ENCODE measurements at regions not wholly inside any gene's neighbourhood (a gene's known extent, or its start where the extent isn't known, plus 50 kb on each side); places are given as distances from the start of the nearest gene placed in this dataset.
"Not testable (repeated sequence)": the region's sequence is repeated elsewhere in the genome, so short reads cannot be mapped to it uniquely, and the experiment has no call there.

DNA sequence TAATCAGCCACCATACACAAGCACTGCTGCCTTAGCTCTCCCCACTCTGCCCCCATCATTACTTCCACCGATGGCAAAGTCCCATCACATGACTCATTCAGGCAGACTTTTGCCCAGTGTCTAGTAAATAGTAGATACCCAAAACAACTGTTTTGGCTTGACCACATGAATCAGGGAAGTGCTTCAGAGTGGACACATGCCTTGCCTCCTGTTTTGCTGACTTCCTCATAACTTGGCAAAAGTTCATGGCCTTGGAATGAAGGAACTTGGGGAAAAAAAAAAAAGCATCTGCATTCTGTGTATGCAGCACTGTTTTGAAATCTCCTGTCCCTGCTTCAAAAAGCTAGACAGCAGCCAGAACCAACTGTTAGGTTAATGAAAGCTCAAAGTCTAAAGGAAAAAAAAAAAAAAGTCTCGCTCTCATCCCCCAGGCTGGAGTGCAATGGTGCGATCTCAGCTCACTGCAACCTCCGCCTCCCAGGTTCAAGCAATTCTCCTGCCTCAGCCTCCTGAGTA is 335.3 kb downstream of the FAM181B start:
- DNase-seq (ENCODE audit: low read depth in 1 of 2, low spot score in 1 of 2) = no peak
- Histone ChIP-seq H3K27me3 (ENCODE audit: insufficient read depth, poor library complexity, severe bottlenecking) (no peaks in the 10 kb centered on the region), H3K4me3 (replicated peaks; ENCODE audit: insufficient read depth, low read length) (no peak overlapping the region), H3K27ac (replicated peaks) (no peak overlapping the region)
- TF ChIP-seq SPI1 (IDR thresholded peaks at IDR 0.05; ENCODE audit: borderline replicate concordance, low read depth) (no peak), POLR2AphosphoS5 (IDR thresholded peaks at IDR 0.05; ENCODE audit: low read depth) (no peak), GABPA (IDR thresholded peaks at IDR 0.05; ENCODE audit: low read depth) (no peak)
- TF ChIP-seq, protein P1, sequence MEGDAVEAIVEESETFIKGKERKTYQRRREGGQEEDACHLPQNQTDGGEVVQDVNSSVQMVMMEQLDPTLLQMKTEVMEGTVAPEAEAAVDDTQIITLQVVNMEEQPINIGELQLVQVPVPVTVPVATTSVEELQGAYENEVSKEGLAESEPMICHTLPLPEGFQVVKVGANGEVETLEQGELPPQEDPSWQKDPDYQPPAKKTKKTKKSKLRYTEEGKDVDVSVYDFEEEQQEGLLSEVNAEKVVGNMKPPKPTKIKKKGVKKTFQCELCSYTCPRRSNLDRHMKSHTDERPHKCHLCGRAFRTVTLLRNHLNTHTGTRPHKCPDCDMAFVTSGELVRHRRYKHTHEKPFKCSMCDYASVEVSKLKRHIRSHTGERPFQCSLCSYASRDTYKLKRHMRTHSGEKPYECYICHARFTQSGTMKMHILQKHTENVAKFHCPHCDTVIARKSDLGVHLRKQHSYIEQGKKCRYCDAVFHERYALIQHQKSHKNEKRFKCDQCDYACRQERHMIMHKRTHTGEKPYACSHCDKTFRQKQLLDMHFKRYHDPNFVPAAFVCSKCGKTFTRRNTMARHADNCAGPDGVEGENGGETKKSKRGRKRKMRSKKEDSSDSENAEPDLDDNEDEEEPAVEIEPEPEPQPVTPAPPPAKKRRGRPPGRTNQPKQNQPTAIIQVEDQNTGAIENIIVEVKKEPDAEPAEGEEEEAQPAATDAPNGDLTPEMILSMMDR (IDR thresholded peaks at IDR 0.05; ENCODE audit: insufficient read depth, low read length) = no peak
- TF ChIP-seq, protein P2, sequence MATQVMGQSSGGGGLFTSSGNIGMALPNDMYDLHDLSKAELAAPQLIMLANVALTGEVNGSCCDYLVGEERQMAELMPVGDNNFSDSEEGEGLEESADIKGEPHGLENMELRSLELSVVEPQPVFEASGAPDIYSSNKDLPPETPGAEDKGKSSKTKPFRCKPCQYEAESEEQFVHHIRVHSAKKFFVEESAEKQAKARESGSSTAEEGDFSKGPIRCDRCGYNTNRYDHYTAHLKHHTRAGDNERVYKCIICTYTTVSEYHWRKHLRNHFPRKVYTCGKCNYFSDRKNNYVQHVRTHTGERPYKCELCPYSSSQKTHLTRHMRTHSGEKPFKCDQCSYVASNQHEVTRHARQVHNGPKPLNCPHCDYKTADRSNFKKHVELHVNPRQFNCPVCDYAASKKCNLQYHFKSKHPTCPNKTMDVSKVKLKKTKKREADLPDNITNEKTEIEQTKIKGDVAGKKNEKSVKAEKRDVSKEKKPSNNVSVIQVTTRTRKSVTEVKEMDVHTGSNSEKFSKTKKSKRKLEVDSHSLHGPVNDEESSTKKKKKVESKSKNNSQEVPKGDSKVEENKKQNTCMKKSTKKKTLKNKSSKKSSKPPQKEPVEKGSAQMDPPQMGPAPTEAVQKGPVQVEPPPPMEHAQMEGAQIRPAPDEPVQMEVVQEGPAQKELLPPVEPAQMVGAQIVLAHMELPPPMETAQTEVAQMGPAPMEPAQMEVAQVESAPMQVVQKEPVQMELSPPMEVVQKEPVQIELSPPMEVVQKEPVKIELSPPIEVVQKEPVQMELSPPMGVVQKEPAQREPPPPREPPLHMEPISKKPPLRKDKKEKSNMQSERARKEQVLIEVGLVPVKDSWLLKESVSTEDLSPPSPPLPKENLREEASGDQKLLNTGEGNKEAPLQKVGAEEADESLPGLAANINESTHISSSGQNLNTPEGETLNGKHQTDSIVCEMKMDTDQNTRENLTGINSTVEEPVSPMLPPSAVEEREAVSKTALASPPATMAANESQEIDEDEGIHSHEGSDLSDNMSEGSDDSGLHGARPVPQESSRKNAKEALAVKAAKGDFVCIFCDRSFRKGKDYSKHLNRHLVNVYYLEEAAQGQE (IDR thresholded peaks at IDR 0.05; ENCODE audit: insufficient replicate concordance, low read depth) = no peak

DNA sequence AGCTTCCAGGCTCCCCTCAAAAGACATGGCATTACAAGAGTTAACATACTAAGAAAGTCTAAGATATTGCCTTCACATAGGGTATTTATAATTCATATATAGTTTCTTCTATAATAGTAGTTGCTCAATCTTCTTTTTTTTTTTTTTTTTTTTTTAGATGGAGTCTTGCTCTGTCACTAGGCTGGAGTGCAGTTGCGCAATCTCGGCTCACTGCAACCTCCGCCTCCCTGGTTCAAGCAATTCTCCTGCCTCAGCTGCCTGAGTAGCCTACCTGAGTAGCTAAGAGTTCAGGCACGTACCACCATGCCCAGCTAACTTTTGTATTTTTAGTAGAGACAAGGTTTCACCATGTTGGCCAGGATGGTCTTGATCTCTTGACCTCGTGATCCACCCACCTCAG is 337.0 kb downstream of the FAM181B start:
- not testable (repeated sequence) for H3K4me3 ChIP-seq (replicated peaks; ENCODE audit: insufficient read depth, low read length); H3K27me3 ChIP-seq (ENCODE audit: insufficient read depth, poor library complexity, severe bottlenecking); H3K27ac ChIP-seq (replicated peaks); DNase-seq (ENCODE audit: low read depth in 1 of 2, low spot score in 1 of 2)

DNA sequence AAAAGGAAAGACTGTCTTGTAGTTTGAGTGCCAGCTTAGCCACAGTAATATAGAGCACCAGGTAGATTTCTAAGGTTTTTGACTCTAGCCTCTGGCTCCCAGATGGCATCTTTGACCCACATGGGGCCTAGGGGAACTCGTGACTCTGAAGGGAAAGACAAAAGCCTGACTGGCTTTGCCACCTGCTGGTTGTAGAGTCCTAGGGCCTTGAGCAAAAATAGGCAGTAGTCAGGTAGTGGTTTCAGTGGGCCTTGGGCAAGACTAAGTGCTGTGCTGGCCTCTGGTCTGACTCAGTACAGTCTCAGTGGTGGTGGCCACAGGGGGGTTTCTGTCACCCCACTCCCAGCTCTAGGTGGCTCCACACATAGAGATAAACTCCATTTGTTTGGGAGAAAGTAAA is 349.4 kb downstream of the FAM181B start:
- H3K4me3 ChIP-seq (replicated peaks; ENCODE audit: insufficient read depth, low read length) = no peak overlapping the region
- H3K27ac ChIP-seq (replicated peaks) = no peak overlapping the region
- no peak for DNase-seq (ENCODE audit: low read depth in 1 of 2, low spot score in 1 of 2)
- no peak for TF ChIP-seq SPI1 (IDR thresholded peaks at IDR 0.05; ENCODE audit: borderline replicate concordance, low read depth)
- TF ChIP-seq, protein P1 (IDR thresholded peaks at IDR 0.05; ENCODE audit: insufficient read depth, low read length) = no peak
- TF ChIP-seq GABPA (IDR thresholded peaks at IDR 0.05; ENCODE audit: low read depth) = no peak
- H3K27me3 ChIP-seq (ENCODE audit: insufficient read depth, poor library complexity, severe bottlenecking) = no peaks in the 10 kb centered on the region

DNA sequence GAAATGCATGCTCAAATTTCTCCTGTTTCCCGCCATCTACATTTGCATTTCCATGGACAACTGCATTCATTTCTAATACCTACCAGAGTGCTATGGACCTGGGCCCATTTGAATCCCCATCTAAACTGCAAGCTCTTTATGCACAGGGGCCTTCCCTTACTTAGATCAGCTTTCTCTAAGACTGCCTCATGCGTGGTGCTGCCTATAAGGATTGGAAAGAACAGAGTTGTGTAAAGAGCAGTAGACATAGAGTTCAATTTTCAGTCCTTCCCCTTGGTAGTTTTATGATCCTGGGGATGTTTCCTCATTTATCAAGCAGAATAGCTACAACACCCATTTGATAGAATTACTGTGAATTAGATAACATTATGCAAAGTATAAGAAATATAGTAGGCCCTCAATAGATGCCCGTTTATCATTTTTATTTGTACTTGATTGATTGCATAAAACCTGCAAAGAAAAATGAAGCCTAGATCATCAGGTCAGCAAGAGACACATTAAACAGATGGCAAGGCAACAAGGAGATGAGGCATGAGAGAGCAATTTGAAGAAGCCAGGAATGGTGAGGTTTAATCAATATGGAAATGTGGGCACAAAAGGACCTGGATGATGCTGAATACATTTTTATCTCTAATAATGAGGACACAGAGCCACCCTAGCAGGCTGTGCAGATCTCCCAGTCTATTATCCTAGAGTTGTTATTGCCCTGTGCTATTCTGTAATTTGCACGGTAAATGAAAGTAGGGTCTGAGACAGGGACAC is 359.7 kb downstream of the FAM181B start:
- TF ChIP-seq, protein P2 (IDR thresholded peaks at IDR 0.05; ENCODE audit: insufficient replicate concordance, low read depth) = no peak
- no peak for TF ChIP-seq GABPA (IDR thresholded peaks at IDR 0.05; ENCODE audit: low read depth)
- no peak for TF ChIP-seq SPI1 (IDR thresholded peaks at IDR 0.05; ENCODE audit: borderline replicate concordance, low read depth)
- TF ChIP-seq POLR2AphosphoS5 (IDR thresholded peaks at IDR 0.05; ENCODE audit: low read depth) = no peak
- TF ChIP-seq, protein P1 (IDR thresholded peaks at IDR 0.05; ENCODE audit: insufficient read depth, low read length) = no peak
- no peak for DNase-seq (ENCODE audit: low read depth in 1 of 2, low spot score in 1 of 2)
- Histone ChIP-seq H3K4me3 (replicated peaks; ENCODE audit: insufficient read depth, low read length) (no peak overlapping the region), H3K27me3 (ENCODE audit: insufficient read depth, poor library complexity, severe bottlenecking) (peaks cover 2% of the 10 kb centered on the region), H3K27ac (replicated peaks) (no peak overlapping the region)

Data from HL-60 (cell line).